Choroid plexus epithelial cell (primary cell): ENCODE measurements at regions not wholly inside any gene's neighbourhood (a gene's known extent, or its start where the extent isn't known, plus 50 kb on each side); places are given as distances from the start of the nearest gene placed in this dataset.
"Not testable (repeated sequence)": the region's sequence is repeated elsewhere in the genome, so short reads cannot be mapped to it uniquely, and the experiment has no call there.

Experiments used
- DNase-seq: peaks from one replicate; pipeline ENCODE4 v3.0.0-alpha.2; 2010; ENCODE audit warnings: low read depth
- H3K4me3 ChIP-seq: 2 replicates; pipeline ENCODE4 v1.5.1; 2011; ENCODE audit warnings: low read depth, mild to moderate bottlenecking, control low read depth, low read length, moderate library complexity
- TF ChIP-seq, protein P1 (sequence below): conservative IDR thresholded peaks from 2 replicates; pipeline ENCODE4 v1.5.1; 2011; ENCODE audit warnings: low read depth, mild to moderate bottlenecking, control low read depth, inconsistent platforms, low read length, moderate library complexity

DNA sequence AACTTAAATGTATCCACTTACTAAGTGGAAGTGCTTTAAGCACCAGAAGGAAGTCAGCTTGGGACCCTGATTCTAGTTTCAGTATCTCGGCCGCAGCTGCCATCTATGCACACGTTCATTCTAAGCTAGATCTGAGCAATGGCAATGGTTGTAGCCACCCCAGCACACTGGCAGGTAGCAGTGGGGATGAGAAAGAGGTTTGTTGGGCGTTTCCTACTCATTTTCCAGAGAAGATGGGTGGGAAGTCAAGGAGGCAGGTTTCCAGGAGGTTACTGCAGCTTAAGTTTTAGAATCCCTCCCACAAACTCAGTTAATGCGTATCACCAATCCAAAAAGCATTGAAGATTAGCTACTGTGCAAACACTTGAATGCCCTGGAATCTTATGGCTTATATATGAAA, 114.2 kb upstream of the TSC22D1 start:
- TF ChIP-seq, protein P1, sequence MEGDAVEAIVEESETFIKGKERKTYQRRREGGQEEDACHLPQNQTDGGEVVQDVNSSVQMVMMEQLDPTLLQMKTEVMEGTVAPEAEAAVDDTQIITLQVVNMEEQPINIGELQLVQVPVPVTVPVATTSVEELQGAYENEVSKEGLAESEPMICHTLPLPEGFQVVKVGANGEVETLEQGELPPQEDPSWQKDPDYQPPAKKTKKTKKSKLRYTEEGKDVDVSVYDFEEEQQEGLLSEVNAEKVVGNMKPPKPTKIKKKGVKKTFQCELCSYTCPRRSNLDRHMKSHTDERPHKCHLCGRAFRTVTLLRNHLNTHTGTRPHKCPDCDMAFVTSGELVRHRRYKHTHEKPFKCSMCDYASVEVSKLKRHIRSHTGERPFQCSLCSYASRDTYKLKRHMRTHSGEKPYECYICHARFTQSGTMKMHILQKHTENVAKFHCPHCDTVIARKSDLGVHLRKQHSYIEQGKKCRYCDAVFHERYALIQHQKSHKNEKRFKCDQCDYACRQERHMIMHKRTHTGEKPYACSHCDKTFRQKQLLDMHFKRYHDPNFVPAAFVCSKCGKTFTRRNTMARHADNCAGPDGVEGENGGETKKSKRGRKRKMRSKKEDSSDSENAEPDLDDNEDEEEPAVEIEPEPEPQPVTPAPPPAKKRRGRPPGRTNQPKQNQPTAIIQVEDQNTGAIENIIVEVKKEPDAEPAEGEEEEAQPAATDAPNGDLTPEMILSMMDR: no peak
- no peak overlapping the region for H3K4me3 ChIP-seq
- no peak for DNase-seq

DNA sequence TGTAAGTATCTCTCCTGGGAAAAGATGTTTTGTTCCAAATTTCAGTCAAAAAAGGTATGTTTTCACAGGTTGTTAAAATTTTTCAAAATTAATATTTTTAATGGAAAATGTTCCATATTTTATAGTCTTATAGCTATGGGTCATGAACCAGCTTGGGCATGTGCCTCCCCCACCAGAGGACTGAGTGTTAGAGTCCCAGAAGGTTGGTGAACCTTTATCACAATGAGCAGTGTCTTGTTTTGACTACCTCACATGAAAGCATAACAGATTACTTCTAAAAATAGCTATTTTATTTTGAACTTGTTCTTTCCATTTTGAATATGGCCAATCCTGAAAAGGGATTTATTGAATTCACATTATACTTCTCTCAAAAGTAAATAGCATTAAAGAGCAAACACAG, 112.5 kb upstream of the TSC22D1 start:
- DNase-seq: no peak
- no peak overlapping the region for H3K4me3 ChIP-seq
- TF ChIP-seq, protein P1: no peak

DNA sequence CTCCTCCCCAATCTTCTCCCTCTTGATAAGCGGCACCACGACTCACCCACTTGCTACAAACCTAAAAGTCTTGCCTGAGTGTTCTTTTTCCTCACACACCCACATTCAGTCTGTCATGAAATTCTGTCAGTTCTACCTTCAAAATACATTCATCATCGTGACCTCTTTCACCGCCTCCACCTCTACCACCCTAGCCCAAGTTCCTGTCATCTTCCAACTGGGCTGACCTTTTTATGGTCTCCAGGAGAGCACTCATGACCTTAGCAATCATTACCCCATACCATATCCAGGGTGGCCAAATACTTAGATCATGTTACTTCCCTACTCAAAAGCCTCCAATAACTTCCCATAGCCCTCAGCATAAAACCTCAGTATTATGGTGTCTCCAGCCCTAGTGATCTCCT, 110.4 kb upstream of the TSC22D1 start:
- TF ChIP-seq, protein P1: no peak
- no peak for DNase-seq
- H3K4me3 ChIP-seq: no peak overlapping the region

DNA sequence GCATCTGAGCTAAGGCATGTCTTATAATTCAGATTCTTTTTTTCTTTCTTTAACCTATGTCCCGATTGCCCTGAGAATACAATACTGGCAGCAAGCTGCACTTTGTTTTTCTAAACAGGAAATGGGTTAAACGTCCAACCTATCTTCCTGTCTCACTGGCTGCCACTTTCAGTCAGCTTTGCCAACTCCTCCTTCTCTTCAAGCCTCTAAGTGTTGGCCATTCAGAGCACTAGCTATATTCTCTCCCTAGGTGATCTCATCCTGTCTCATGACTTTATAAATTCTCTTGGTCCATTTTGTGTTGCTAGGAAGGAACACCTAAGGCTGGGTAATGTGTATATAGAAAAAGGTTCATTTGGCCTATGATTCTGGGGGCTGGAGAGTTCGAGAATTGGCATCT, 109.5 kb upstream of the TSC22D1 start:
- TF ChIP-seq, protein P1: no peak
- peak; percentile 23 for DNase-seq
- no peak overlapping the region for H3K4me3 ChIP-seq

DNA sequence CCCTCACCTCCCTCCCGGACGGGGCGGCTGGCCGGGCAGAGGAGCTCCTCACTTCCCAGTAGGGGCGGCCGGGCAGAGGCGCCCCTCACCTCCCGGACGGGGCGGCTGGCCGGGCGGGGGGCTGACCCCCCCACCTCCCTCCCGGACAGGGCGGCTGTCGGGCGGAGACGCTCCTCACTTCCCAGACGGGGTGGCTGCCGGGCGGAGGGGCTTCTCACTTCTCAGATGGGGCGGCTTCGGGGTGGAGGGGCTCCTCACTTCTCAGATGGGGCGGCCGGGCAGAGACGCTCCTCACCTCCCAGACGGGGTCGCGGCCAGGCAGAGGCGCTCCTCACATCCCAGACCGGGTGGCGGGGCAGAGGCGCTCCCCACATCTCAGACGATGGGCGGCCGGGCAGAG, 106.3 kb upstream of the TSC22D1 start:
- H3K4me3 ChIP-seq, DNase-seq: not testable (repeated sequence)

DNA sequence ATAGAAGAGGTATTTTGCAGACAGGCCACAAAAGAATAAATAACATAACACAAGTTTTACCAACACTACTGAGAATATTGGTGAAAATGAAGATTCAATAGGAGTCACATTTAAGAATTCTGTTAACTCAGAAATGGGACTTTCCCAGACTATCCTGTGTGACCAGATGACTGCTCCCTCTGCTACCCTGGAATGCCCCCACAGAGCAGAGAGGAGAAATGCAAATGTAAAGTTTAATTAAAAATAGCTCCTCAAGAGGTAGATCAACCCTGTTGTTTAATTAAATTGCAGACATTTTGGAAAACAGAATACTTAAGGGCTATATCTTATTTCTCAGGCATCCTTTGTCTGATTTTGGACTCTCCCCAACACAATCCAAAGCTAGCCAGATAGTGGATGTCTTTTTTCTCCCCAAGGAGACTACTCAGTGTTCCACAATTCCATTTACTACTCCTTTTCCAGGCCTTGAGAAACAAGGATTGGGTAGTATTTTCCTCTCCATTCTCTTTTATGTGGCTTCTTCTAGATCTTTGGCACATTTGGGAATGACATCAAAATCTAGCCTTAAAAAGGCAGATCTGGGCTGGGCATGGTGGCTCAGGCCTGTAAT, 104.7 kb upstream of the TSC22D1 start:
- H3K4me3 ChIP-seq: no peak overlapping the region
- TF ChIP-seq, protein P1: no peak
- peak; percentile 20 for DNase-seq

DNA sequence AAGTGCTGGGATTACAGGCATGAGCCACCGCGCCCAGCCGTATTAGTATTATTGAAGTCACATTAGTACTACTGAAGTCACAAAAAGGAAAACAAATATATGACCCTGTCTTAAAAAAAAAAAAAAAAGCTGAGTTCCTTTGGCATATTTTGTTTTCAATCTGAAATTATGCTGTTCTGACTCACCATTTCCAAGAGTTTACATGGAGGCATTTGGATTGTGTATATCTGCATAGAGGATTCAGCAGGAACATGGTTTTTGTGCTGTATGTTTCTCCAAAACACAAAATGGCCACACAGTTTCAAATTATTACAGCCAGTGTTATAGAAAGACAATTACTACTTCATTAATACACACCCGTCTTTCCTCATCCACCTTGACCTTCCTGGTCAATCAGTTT, 103.5 kb upstream of the TSC22D1 start:
- H3K4me3 ChIP-seq: no peak overlapping the region
- TF ChIP-seq, protein P1: no peak
- DNase-seq: peak; percentile 29

DNA sequence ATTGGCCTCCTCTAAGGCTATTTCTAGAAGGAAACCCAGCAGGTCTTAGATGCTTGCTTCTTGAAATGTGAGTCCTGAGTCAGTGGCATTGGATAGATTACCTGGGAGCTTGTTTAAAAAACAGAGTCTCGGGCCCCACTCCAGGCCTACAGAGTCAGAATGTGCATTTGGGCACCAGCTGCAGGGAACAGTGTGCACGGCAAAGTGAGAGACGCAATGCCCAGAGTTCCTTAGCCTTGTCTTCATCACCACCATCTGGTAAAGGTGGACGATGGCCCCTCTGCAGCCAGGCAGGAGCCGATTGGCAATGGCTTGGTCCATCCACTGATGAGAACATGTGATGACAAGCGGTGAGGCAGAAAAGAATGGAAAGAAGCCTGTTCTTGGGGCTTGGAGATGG, 102.1 kb upstream of the TSC22D1 start:
- TF ChIP-seq, protein P1: no peak
- no peak overlapping the region for H3K4me3 ChIP-seq
- DNase-seq: no peak
